HG03432 (cell line): ENCODE measurements at regions not wholly inside any gene's neighbourhood (a gene's known extent, or its start where the extent isn't known, plus 50 kb on each side); places are given as distances from the start of the nearest gene placed in this dataset.
"Not testable (repeated sequence)": the region's sequence is repeated elsewhere in the genome, so short reads cannot be mapped to it uniquely, and the experiment has no call there.

Experiments used
- ATAC-seq: cut with Tn5 transposase; IDR thresholded peaks from one replicate; pipeline ENCODE4 v1.9.1; 2021; ENCODE audit warnings: mild to moderate bottlenecking, moderate library complexity; ENCODE audit not compliant: unreplicated experiment

DNA sequence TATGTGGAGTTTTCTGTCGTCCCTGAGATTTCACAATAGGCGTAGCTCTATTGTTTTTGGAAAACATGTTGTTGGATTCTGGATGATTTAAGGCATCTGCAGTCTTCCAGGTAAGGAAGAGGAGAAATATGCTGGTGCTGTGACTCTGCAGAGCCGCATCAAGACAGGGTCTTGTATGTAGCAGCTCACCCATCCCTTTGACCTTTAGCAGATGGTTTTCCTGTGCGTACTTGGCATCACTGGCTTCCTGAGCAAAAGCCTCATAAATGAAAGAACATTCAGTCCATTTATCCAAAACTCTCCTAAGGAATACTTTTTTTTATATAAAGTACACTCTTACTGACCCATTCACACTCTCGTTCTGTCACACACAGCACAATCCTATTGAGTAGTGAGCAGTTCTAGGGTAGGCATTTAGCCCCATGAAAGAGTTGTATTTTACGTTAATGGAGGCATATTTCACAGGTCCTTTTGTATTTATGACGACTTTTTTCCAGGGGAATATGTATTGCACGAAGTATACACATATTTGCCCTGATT is 443.9 kb downstream of the STK39 start:
- ATAC-seq = no peak

DNA sequence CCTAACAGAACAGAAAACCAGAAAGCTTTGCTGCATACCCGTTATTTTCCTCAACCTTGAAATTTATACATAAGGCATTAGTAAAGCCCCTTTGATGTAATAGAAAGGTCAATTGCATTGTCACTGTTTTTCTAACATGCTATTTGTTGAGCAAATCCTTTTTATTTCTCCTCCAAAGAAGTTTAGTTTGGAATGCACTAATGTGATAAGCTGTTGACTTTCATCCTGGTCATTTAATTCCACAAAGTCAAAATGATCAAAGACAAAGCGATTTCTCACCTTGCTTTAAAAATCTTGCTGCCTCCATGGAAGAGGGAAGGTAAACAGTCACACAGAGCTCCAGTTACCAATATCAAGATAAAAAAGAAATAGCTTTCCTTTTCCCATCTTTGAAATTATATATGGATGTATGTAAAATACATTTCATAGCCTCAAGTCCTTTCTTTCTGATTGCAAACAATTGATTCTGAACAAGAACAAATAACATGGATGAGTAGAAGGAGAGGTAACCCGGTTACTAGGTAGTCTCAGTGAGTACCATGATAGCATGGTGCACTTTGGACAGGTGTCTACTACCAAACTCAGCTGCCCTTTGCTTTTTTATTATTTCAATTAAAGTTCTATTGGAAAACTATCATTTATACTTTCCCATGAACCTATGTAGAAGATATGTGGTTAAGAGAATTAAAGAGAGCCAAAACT is 452.7 kb downstream of the STK39 start:
- ATAC-seq = no peak

DNA sequence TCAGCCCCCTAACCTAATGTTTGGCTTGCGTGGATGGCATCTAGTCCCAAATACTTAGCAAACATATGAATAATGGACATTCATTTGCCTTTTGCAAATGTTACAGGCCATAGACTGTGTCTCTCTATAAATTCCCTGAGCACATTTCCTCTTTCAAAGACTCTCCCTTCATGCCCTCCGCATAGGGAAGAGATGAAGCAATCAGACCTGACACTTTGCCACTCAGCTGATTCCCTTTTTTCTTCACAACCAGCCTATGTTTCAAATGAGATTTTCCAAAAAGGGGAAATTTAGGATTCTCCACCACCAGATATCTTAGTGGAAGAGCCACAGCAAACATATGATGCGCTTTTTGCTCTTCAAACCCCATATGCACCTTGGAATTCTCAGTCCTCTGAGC is 453.7 kb downstream of the STK39 start:
- no peak for ATAC-seq

DNA sequence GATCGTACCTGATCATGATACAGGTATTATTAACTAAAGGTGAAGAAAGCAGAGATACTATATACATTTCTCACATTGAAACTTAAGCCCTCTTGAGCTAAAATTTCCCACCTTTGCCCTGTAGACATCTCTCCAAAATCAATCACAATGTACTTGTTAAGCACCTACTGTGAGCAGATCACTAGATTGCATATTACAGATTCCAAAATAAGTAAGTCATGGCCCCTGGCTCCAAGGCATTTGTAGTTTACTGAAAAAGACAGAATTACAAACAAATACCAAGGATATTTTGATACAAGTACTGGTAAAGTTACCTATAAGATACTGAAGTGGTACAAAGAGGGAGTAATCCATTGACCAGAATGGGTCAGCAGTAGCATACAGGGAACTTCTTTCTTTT is 455.3 kb downstream of the STK39 start:
- ATAC-seq = no peak

DNA sequence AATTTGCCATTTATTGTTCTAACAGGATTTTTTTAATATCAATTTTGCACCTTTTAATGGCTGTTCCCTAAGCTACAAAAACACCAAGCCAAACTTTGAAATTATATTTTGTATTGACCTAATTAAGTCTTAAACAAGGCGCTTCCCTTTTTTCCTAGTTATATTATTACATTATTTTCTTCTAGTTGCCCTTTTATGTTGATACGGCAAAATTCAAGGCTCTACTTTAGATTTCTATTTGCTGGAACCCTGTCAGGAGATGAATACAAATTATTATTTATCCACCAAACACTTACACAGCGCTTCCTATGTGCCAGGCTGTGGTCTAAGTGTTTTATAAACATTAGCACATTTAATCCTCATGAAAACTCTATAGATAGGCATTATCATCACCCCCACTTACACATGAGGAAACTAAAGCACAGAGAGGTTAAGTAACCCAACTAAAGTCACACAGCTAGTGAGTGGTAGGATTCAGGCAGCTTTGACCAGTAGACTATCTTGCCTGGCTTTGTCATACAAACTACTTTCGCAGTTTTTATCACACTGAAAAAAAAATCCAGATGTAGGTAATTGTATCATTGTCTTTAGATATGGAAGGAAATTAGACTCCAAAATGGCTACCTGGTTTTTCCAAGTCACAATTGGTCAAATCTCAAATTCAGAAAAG is 456.5 kb downstream of the STK39 start:
- no peak for ATAC-seq

DNA sequence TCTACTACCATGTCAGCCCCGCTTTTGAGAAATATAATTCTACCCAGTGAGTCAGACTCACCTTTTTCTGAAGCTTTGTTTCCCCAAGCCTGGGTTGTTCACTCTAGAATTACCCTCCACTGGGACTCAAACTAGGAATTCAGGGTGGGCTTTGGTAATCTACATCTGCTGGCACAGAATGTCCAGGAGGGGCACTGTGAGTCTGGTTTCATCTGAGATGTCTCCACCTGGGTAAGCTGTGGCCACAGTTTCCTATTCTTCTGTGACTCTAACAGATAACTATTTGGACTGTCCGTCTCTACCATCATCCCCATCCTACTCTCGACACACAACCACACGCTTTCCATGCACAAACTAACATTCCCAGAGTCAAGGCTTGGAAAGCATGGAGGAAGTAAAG is 457.2 kb downstream of the STK39 start:
- ATAC-seq = no peak

DNA sequence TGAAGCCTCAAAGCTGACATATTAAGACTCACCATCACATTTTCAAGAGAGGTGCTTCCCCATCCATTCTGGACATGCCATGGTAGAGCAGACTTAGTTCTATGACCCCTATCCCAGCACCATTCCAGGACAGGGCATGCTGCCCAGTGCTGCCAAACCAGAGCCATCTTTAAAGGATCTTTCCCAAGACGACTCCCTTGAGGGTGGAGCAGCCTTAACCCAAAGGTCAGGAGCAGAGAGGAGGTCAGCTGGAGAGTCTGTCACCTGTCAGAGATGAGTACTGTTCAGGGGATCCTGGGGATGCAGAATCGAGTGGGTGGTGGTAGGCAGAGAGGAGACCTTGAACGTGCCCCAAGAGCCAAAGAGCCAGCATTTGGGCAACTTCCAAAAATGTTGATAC is 459.8 kb downstream of the STK39 start:
- ATAC-seq = no peak

DNA sequence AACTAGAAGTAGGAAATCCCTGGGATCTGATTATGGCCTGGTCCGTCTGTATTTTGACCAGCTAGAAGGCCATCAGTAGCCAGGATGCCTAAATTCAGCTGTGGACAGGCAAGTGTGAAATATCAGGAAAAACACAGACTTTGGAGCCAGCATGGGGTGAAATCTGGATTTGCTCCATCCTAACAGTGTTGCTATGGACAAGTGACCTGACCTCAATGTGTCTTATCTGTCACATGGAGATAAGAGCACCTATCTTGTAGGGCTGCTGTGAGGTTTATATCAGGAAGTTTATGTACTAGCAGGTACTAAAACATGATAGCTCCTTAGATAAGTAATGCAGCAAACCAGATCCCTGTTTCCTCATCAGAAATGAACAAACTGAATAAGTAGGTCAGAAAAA is 460.4 kb downstream of the STK39 start:
- no peak for ATAC-seq

DNA sequence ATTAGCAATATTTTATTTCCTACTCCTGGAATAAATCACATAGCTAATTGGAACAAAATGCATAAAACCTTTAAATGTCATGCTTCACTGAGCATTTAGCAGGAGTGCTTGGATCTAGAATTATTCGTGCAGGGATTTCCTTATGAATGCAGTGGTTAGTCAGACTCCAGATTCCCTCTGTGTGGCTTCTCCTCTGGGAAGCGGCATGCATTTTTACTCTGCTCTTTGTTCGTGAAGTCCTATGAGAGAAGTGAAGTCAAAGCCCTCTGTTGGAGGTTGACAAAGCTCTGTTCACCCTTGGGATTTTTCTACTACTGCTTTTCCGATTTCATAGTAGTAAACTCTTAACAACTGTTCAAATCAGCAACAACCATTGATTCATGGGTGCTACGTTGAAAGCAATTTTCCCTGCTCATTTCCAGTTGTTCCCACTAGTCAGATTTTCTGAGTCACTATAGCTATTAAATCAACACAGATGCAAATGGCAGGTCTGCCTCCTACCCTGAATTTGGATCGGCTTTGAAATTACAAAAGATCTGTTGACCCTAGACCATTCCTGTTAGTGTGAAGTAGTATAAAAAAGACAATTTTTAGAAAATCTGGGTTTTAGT is 461.7 kb downstream of the STK39 start:
- no peak for ATAC-seq

DNA sequence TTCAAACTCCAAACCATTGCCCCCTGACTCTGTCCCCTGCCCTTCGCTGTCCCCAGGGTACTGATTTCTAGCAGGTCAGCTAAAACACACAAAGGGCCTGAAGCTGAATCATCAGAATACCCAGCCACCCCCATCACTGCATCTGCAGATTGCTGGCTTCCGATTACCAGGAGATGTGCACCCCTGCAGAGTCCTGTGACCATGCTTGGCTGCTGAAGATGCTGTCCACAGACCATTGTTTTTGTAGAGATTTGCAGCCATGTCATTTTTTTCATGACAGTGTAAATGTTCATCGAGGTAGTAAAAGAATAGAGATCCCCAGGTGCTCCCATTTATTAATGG is 463.3 kb downstream of the STK39 start:
- ATAC-seq = no peak

DNA sequence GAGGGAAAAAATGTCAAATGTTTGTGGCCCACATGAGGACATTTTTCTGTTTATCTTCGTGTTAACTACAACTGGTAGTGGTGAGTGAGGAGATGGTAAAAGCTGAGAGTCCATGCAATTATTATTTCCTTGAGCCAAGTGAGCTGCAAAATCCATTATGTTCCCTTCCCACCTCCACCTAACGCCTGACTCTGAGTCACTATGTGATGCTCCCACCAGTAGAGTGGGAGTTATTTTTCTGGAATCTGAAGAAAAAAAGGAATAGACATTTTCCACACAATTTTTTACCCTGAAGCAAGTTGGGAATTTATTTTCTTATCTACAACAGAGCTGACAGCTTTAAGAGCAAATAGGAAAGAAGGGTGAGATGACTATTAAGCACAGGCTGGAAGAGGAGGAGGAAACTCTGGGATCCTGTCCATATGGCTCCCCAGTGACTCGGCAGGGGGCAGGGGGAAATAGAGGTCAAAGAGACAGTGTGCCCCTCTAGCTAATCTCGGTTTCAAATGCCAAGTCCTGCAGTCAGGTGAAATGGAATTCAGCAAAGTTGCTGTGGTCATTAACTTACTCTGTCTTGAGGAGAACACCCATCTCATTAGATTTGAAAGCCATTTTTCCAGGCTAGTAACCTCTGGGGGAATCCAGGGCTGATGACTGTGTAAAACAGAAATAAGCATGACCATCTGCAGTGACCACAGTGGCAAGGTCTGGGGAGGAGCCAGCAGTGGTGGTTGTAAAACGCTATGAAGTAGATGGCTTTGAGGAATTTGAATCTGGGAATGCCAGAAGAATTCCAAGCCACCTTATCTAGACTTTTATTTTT is 463.9 kb downstream of the STK39 start:
- no peak for ATAC-seq

DNA sequence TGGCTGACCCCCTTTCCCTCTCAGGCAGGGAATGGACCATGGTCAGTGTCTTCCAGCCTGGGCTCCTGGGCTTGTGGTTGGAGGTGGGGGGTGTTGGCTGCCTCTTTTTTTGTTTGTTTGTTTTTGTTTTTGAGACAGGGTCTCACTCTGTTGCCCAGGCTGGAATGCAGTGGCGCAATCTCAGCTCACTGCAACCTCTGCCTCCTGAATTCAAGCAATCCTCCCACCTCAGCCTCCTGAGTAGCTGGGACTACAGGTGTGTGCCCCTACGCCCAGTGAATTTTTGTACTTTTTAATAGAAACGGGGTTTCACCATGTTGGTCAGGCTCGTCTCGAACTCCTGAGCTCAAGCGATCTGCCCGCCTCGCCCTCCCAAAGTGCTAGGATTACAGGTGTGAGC is 465.8 kb downstream of the STK39 start:
- not testable (repeated sequence) for ATAC-seq

DNA sequence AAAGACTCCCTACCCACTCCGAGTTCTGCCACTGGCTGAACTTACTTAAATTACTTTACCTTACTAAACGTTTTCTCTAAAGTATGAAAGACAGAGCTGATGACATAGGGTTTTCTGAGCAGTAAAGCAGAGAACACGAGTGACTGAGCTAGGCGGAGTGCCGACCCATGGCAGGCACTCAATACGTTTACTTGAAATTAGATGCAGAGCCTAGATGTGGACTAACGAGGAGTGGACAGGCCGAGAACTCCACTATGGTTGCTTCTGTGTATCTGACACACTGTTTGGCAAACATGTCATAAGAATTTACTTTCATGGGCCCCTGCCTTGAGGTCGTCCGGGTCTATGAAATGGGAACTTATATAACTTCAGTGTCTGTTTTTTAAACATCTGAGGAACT is 471.0 kb downstream of the STK39 start:
- no peak for ATAC-seq

DNA sequence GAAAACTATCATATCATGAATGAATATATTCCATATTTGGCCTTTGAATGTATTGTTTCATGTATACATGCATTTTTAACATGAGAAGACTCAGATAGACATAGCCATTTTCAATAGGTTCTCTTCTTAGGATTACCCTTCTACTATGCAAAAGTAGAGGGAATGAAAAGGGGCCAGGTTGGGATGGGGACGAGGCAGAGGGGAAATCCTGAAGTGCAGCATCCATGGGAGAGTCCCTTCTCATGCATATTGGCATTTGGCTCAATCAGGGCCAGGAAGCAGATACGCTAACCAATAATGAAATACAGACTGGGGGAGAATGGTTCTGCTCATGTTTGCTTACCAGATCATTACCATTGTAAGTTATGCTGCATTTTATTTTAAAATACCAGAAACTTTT is 475.8 kb downstream of the STK39 start:
- ATAC-seq = no peak

DNA sequence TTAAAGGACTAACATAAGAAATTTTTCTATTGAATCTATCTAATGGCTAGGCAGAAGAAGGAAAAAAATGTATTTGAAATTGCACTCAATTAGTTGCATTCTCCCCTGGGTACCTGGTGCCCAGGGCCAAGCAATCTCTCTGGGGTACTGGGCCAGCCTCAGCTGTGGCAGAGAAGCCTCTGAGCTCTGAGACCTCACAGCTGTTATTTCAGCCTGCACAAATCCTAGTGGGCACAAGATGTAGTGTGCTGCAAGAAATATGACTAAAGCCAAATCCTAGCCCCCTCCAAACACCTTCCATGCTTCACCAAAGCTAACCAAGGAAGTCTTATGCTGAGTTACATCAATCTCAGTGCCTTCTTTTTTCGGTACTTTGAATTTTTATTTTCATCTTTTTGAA is 478.4 kb downstream of the STK39 start:
- no peak for ATAC-seq

DNA sequence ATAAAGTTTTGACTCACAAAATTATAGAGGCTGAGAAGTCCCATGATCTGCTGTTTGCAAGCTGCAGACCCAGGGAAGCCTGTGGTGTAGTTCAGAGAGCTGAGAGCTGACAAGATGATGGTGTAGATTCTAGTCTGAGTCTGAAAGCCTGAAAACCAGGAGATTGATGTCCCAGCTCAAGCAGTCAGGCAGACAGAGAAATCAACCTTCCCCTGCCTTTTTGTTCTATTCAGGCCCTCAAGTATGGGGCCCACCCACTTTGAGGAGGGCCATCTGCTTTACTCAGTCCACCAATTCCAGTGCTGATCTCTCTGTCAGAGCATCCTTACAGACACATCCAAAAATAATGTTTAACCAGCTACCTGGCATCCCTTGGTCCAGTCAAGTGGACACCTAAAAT is 479.6 kb downstream of the STK39 start:
- no peak for ATAC-seq

DNA sequence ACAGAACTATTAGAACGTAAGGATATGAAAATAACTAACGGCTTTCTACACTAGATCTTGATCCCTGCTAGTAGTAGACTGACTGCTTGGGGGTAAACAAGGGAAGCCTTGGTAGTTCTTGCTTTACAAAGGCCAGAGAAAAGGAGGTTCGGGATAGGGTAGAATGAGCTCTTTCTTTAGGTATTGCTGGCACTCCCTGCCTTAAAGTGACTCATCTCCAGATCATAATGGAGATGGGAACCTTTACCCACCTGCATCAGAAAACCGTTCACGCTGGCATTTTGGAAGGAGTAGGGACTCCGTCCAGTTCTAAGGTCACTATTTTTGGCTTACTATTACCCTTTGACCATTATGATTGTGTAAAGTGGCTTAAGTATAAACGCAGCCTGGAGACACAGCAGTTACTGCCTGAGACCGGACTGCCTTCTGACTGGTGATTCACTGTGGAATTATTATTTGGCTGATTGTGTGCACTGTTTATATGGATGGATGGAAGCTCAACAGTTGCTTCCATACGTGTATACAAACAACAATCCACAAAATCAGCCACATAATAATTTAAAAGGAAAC is 482.5 kb downstream of the STK39 start:
- ATAC-seq = no peak

DNA sequence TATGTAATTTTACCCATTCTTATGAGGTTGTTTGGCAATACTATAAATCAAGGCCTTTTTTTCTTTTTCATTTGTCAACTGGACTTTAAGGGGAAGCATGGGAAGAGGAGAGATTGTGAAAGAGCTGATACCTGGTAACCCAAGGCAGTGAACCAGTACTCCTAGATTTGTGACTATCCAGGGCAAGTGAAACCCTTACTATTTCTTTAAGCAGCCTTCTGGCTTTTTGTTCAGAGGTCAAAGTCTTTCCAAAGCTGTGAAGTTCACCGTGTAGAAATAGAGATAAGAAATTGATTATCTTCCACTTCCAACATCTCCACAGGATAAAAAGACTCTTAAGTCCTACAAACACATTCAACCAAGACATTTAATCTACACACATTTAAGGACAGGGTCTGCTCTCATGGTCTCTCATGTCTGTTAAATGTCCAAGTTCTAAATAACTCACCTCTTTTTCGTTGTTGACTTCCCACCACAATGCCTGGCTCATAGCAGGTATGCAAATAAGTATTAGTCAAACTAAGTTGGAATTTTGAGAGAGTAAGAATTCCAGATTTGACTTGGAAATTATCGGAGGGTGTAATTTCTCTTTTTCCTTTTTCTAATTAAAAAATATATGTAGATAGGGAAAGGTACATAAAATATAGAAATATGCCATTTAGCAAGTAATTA is 485.8 kb downstream of the STK39 start:
- no peak for ATAC-seq

DNA sequence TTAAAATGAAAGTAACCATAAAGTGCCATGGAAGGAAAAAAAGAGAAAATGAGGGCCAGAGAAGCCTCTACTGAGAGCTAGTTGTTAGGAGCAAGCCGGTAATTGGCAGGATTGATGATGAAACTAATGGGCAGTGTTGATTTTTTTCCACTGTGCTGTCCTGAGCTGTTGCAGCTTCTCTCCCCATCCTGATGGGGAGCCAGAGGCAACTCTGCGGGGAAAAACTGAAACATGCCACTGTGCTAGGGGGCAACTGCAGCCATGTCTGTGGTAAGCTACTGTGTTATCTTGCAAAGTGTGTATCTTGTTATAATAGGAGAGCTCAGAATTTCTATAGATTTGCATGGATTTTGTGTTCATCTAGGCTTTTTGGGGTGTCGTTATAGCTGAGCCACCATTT is 487.9 kb downstream of the STK39 start:
- no peak for ATAC-seq

DNA sequence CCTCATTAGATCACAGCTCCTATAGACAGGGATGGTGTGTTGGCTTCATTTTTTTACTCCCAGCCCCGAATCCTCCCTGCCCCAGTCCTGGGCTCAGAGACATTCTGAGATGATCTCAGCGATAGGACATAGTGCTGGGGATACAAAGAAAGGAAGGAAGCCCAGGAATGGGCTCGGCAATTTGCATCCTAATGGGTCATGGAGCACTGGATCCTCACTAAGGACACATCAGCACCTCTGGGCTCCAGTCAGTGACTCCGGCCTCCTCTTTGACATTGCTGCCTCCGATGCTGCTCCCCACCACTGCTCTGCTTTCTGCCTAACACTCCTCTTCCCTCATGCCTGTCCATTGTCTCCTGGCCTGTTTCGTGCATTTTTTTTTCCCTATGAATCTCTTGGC is 489.1 kb downstream of the STK39 start:
- no peak for ATAC-seq

DNA sequence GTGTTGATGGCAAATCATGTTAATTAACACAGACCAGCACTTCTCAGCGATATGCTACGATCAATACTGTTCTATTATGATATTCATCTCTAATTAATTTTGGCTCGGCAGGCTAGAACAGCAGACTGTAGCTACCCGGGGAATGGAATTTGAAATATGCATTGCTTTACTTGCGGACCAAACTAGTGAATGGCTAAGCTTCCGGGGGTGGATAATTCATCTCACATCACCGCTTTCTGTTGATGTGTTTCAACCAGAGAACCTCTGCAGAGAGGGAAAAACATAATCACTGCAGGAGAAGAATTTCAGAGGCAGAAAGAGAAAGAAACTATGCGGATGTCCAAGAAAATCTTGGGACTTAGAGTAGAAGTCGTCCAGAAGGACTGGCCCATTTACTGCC is 490.9 kb downstream of the STK39 start:
- no peak for ATAC-seq
